ENCODE measurements at regions not wholly inside any gene's neighbourhood (a gene's known extent, or its start where the extent isn't known, plus 50 kb on each side); places are given as distances from the start of the nearest gene placed in this dataset.

GRCh38 chr18:55706898-55707297 lies 118.9 kb upstream of the TCF4 start:
- ChIA-PET CTCF (no interaction called here), POLR2A (ENCODE audit: unreplicated experiment) (no interaction called here)
- Histone ChIP-seq H4K5ac (ENCODE audit: low read depth, low read length) (no peak overlapping the region), H4K20me1 (ENCODE audit: insufficient read depth, low read length) (no peaks in the 10 kb centered on the region), H2BK15ac (ENCODE audit: low read depth, low read length) (no peak overlapping the region), H3K9ac (ENCODE audit: low read depth, low read length) (no peak overlapping the region), H3K36me3 (ENCODE audit: control insufficient read depth, insufficient read depth, low read length) (no peaks in the 10 kb centered on the region), H3K4me2 (ENCODE audit: low read depth, low read length) (no peak overlapping the region), H2AK5ac (ENCODE audit: low read depth, low read length) (no peak overlapping the region), H3K23ac (ENCODE audit: low read depth, low read length) (no peak overlapping the region), H3K18ac (ENCODE audit: low read depth, low read length) (no peak overlapping the region), H3K27ac (ENCODE audit: insufficient read depth, low read length) (no peak overlapping the region), H3K4me1 (ENCODE audit: control insufficient read depth, insufficient read depth, low read length) (no peaks in the 10 kb centered on the region; the same call in 1 of the 2 replicates), H3K9me3 (ENCODE audit: control insufficient read depth, insufficient read depth, low read length) (peaks cover 7% of the 10 kb centered on the region), H2BK20ac (ENCODE audit: low read depth, low read length) (0 out of 2 replicates have a peak overlapping the region, but pooled peaks have one; percentile 87), H4K91ac (ENCODE audit: insufficient read depth, low read depth, low read length) (no peak overlapping the region), H2BK120ac (ENCODE audit: low read depth, low read length) (no peak overlapping the region), H2AFZ (replicated peaks; ENCODE audit: low read length, poor library complexity) (no peak overlapping the region), H2BK5ac (ENCODE audit: low read depth, low read length, poor library complexity, severe bottlenecking) (peak overlapping the region; percentile 97), H2AK9ac (replicated peaks; ENCODE audit: low read depth, low read length, poor library complexity) (no peak overlapping the region), H3K4ac (ENCODE audit: low read depth, low read length) (no peak overlapping the region), H3K4me3 (ENCODE audit: insufficient read depth, low read depth, low read length) (no peak overlapping the region), H3K9me1 (ENCODE audit: insufficient read depth, low read length) (no peaks in the 10 kb centered on the region), H3K56ac (ENCODE audit: extremely low read depth, insufficient read depth, low read length) (no peak overlapping the region), H4K8ac (ENCODE audit: low read depth in 2 of 2, low read length in 2 of 2) (no peak overlapping the region), H3K14ac (replicated peaks; ENCODE audit: low read depth, low read length) (no peak overlapping the region), H3K27me3 (ENCODE audit: control insufficient read depth, insufficient read depth, low read length) (no peaks in the 10 kb centered on the region), H3K79me1 (ENCODE audit: low read depth in 1 of 2, low read length in 2 of 2) (no peaks in the 10 kb centered on the region)
- ATAC-seq (ENCODE audit: low read depth): peak; percentile 65
- intact Hi-C loops (cut with micrococcal nuclease) (no loop called here), dilution Hi-C loops (cut with HindIII; ENCODE audit: low sequenced_read_pairs, unreplicated experiment) (no loop called here), in situ Hi-C loops (cut with MboI; ENCODE audit: low sequenced_read_pairs) (no loop called here)
- no TSS peak for BruUV-seq (replicated peaks)
- WGBS, 2 experiments (ENCODE audit: extremely low coverage in 2 of 2, insufficient read length in 1 of 2): no CpG with 5 or more reads among the region's 3 CpGs
- TF ChIP-seq CEBPB (IDR thresholded peaks at IDR 0.05; ENCODE audit: low read depth, low read length) (peak; percentile 78), POLR2A (IDR thresholded peaks at IDR 0.05; ENCODE audit: low read depth, low read length) (no peak), RCOR1 (IDR thresholded peaks at IDR 0.05; ENCODE audit: insufficient replicate concordance, low read length) (peak; percentile 86)
- DNase-seq: peak; percentile 92

Measured in IMR-90 (cell line).